Central memory CD8-positive, alpha-beta T cell (primary cell): ENCODE measurements at regions not wholly inside any gene's neighbourhood (a gene's known extent, or its start where the extent isn't known, plus 50 kb on each side); places are given as distances from the start of the nearest gene placed in this dataset.
A peak's percentile ranks its signal among the peaks of the same experiment; 100 is the strongest.

Experiments used
- ATAC-seq: fragments of 150-1000 bp; cut with Tn5 transposase; replicated peaks from 2 replicates; pipeline ENCODE4 v1.10.0; 2022; ENCODE audit warnings: mild to moderate bottlenecking, moderate FRiP score, moderate number of reproducible peaks; ENCODE audit not compliant: poor library complexity, severe bottlenecking; ENCODE audit errors: extremely low read depth
- DNase-seq, 2 donors: peaks; one replicate each; pipeline ENCODE4 v3.0.0; 2021; ENCODE audit warnings: low spot score in 2 of 2
- H3K27ac Mint-ChIP-seq: one replicate; pipeline ENCODE4 v1.8.0; 2022; ENCODE audit warnings: low read depth, mild to moderate bottlenecking, moderate library complexity, mixed read lengths
- H3K27me3 Mint-ChIP-seq: one replicate; pipeline ENCODE4 v1.8.0; 2022; ENCODE audit warnings: mixed read lengths
- H3K36me3 Mint-ChIP-seq: one replicate; pipeline ENCODE4 v1.8.0; 2022; ENCODE audit warnings: mild to moderate bottlenecking, moderate library complexity, mixed read lengths; ENCODE audit not compliant: insufficient read depth
- H3K4me1 Mint-ChIP-seq: one replicate; pipeline ENCODE4 v1.8.0; 2022; ENCODE audit warnings: mixed read lengths
- H3K4me3 Mint-ChIP-seq: one replicate; pipeline ENCODE4 v1.8.0; 2022; ENCODE audit warnings: mild to moderate bottlenecking, moderate library complexity, mixed read lengths
- H3K9me3 Mint-ChIP-seq: one replicate; pipeline ENCODE4 v1.8.0; 2022; ENCODE audit warnings: mixed read lengths

- no peak for ATAC-seq
- Mint-ChIP-seq H3K4me1 (no peaks in the 10 kb centered on the region), H3K9me3 (no peaks in the 10 kb centered on the region), H3K4me3 (no peak overlapping the region), H3K36me3 (no peaks in the 10 kb centered on the region), H3K27ac (no peak overlapping the region), H3K27me3 (peaks cover 52% of the 10 kb centered on the region)
- DNase-seq, result no peak
Measured at GRCh38 chr20:52331655-52332054, 140.1 kb upstream of the ZFP64 start.

- ATAC-seq, result no peak
- no peaks in the 10 kb centered on the region for H3K9me3 Mint-ChIP-seq
- H3K27me3 Mint-ChIP-seq, result peaks cover 29% of the 10 kb centered on the region
- no peaks in the 10 kb centered on the region for H3K36me3 Mint-ChIP-seq
- DNase-seq, result no peak
- no peaks in the 10 kb centered on the region for H3K4me1 Mint-ChIP-seq
- no peak overlapping the region for H3K4me3 Mint-ChIP-seq
- no peak overlapping the region for H3K27ac Mint-ChIP-seq
Measured at GRCh38 chr20:52321396-52321795, 129.8 kb upstream of the ZFP64 start.

- ATAC-seq (no peak), DNase-seq (no peak)
- Mint-ChIP-seq H3K4me1 (peaks cover 10% of the 10 kb centered on the region), H3K36me3 (no peaks in the 10 kb centered on the region), H3K27me3 (peaks cover 13% of the 10 kb centered on the region), H3K27ac (no peak overlapping the region), H3K4me3 (no peak overlapping the region), H3K9me3 (no peaks in the 10 kb centered on the region)
Measured at GRCh38 chr20:52318651-52319050, 127.1 kb upstream of the ZFP64 start.

- no peak for ATAC-seq
- Mint-ChIP-seq H3K4me3 (no peak overlapping the region), H3K27ac (no peak overlapping the region), H3K4me1 (peaks cover 10% of the 10 kb centered on the region), H3K36me3 (no peaks in the 10 kb centered on the region), H3K9me3 (no peaks in the 10 kb centered on the region), H3K27me3 (no peaks in the 10 kb centered on the region)
- DNase-seq, result no peak
Measured at GRCh38 chr20:52313341-52313963, 121.9 kb upstream of the ZFP64 start.

GRCh38 chr20:52312132-52312729 is 120.7 kb upstream of the ZFP64 start:
- Mint-ChIP-seq H3K27ac (no peak overlapping the region), H3K36me3 (no peaks in the 10 kb centered on the region), H3K9me3 (no peaks in the 10 kb centered on the region), H3K4me3 (no peak overlapping the region), H3K4me1 (peaks cover 15% of the 10 kb centered on the region), H3K27me3 (peaks cover 7% of the 10 kb centered on the region)
- ATAC-seq (no peak), DNase-seq (peak; percentile 20 to 41)

GRCh38 chr20:52311209-52311794 is 119.7 kb upstream of the ZFP64 start:
- Mint-ChIP-seq H3K4me1 (peaks cover 15% of the 10 kb centered on the region), H3K36me3 (no peaks in the 10 kb centered on the region)
- no peak for DNase-seq

GRCh38 chr20:52309181-52309580 is 117.6 kb upstream of the ZFP64 start:
- no peak overlapping the region for H3K27ac Mint-ChIP-seq
- H3K4me3 Mint-ChIP-seq, result no peak overlapping the region
- ATAC-seq (no peak), DNase-seq (no peak)
- peaks cover 12% of the 10 kb centered on the region for H3K4me1 Mint-ChIP-seq
- no peaks in the 10 kb centered on the region for H3K9me3 Mint-ChIP-seq
- no peaks in the 10 kb centered on the region for H3K36me3 Mint-ChIP-seq
- H3K27me3 Mint-ChIP-seq, result peaks cover 9% of the 10 kb centered on the region

More at GRCh38 chr20:52311209-52311794, 119.7 kb upstream of the ZFP64 start:
- no peak overlapping the region for H3K27ac Mint-ChIP-seq
- H3K27me3 Mint-ChIP-seq, result peaks cover 9% of the 10 kb centered on the region
- no peak overlapping the region for H3K4me3 Mint-ChIP-seq
- ATAC-seq, result no peak
- no peaks in the 10 kb centered on the region for H3K9me3 Mint-ChIP-seq

- Mint-ChIP-seq H3K27ac (no peak overlapping the region), H3K4me1 (peaks cover 11% of the 10 kb centered on the region), H3K36me3 (no peaks in the 10 kb centered on the region), H3K4me3 (no peak overlapping the region), H3K27me3 (peaks cover 27% of the 10 kb centered on the region), H3K9me3 (no peaks in the 10 kb centered on the region)
- ATAC-seq (no peak), DNase-seq (no peak)
Measured at GRCh38 chr20:52306477-52306876, 114.9 kb upstream of the ZFP64 start.

- no peaks in the 10 kb centered on the region for H3K9me3 Mint-ChIP-seq
- no peak overlapping the region for H3K4me3 Mint-ChIP-seq
- peaks cover 30% of the 10 kb centered on the region for H3K27me3 Mint-ChIP-seq
Measured at GRCh38 chr20:52305858-52306257, 114.3 kb upstream of the ZFP64 start.

GRCh38 chr20:52305024-52305645 is 113.6 kb upstream of the ZFP64 start:
- Mint-ChIP-seq H3K27me3 (peaks cover 30% of the 10 kb centered on the region), H3K27ac (no peak overlapping the region), H3K4me3 (no peak overlapping the region), H3K36me3 (no peaks in the 10 kb centered on the region), H3K4me1 (peaks cover 11% of the 10 kb centered on the region), H3K9me3 (no peaks in the 10 kb centered on the region)
- DNase-seq (no peak), ATAC-seq (no peak)

More at GRCh38 chr20:52305858-52306257, 114.3 kb upstream of the ZFP64 start:
- Mint-ChIP-seq H3K4me1 (peaks cover 11% of the 10 kb centered on the region), H3K27ac (no peak overlapping the region), H3K36me3 (no peaks in the 10 kb centered on the region)
- no peak for ATAC-seq
- no peak for DNase-seq

- Mint-ChIP-seq H3K4me1 (peaks cover 11% of the 10 kb centered on the region), H3K9me3 (no peaks in the 10 kb centered on the region), H3K27me3 (peaks cover 31% of the 10 kb centered on the region), H3K4me3 (no peak overlapping the region), H3K27ac (no peak overlapping the region), H3K36me3 (no peaks in the 10 kb centered on the region)
- no peak for ATAC-seq
- DNase-seq, result no peak
Measured at GRCh38 chr20:52303281-52303950, 111.8 kb upstream of the ZFP64 start.

- Mint-ChIP-seq H3K4me3 (no peak overlapping the region), H3K27ac (no peak overlapping the region), H3K9me3 (no peaks in the 10 kb centered on the region), H3K36me3 (no peaks in the 10 kb centered on the region), H3K4me1 (peaks cover 11% of the 10 kb centered on the region), H3K27me3 (peaks cover 35% of the 10 kb centered on the region)
- DNase-seq (no peak), ATAC-seq (no peak)
Measured at GRCh38 chr20:52302736-52303135, 111.2 kb upstream of the ZFP64 start.
